ENCODE measurements at regions not wholly inside any gene's neighbourhood (a gene's known extent, or its start where the extent isn't known, plus 50 kb on each side); places are given as distances from the start of the nearest gene placed in this dataset.
"Not testable (repeated sequence)": the region's sequence is repeated elsewhere in the genome, so short reads cannot be mapped to it uniquely, and the experiment has no call there.

DNA sequence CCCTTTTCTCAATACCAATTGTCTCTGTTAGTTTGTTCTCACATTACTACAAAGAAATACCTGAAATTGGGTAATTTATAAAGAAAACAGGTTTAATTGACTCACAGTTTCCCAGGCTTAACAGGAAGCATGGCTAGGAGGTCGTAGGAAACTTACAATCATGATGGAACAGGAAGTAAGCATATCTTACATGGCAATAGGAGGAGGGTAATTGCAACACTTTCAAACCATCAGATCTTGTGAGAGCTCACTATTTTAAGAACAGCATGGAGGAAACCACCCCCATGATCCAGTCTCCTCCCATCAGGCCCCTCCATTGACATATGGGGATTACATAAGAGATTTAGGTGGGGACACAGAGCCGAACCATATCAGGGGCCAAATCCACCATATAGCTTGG lies 1210.1 kb upstream of the SPRY2 start:
- intact Hi-C loops (cut with DNase I; ENCODE audit: low total_unique reads) = no loop called here
- TF ChIP-seq, protein P1, sequence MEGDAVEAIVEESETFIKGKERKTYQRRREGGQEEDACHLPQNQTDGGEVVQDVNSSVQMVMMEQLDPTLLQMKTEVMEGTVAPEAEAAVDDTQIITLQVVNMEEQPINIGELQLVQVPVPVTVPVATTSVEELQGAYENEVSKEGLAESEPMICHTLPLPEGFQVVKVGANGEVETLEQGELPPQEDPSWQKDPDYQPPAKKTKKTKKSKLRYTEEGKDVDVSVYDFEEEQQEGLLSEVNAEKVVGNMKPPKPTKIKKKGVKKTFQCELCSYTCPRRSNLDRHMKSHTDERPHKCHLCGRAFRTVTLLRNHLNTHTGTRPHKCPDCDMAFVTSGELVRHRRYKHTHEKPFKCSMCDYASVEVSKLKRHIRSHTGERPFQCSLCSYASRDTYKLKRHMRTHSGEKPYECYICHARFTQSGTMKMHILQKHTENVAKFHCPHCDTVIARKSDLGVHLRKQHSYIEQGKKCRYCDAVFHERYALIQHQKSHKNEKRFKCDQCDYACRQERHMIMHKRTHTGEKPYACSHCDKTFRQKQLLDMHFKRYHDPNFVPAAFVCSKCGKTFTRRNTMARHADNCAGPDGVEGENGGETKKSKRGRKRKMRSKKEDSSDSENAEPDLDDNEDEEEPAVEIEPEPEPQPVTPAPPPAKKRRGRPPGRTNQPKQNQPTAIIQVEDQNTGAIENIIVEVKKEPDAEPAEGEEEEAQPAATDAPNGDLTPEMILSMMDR (IDR thresholded peaks at IDR 0.05) = no peak
- no peak for TF ChIP-seq POLR2A (IDR thresholded peaks at IDR 0.05)
- DNase-seq = no peak
- Histone ChIP-seq H3K27me3 (no peaks in the 10 kb centered on the region), H3K9me3 (no peaks in the 10 kb centered on the region), H3K4me1 (no peaks in the 10 kb centered on the region), H3K27ac (no peak overlapping the region), H3K4me3 (no peak overlapping the region), H3K36me3 (no peaks in the 10 kb centered on the region)

DNA sequence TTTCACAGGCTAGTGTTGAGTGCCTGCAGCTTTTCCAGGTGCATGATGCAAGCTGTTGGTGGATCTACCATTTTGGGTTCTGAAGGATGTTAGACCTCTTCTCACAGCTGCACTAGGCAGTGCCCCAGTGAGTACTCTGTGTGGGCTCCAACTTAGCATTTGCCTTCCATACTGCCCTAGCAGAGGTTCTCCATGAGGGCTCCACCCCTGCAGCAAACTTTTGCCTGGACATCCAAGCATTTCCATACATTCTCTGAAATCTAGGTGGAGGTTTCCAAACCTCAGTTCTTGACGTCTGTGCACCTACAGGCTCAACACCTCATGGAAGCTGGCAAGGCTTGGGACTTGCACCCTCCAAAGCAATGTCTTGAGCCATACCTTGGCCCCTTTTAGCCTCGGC lies 1205.4 kb upstream of the SPRY2 start:
- H3K27ac ChIP-seq; H3K36me3 ChIP-seq; DNase-seq; H3K4me1 ChIP-seq; intact Hi-C loops (cut with DNase I; ENCODE audit: low total_unique reads); H3K27me3 ChIP-seq; H3K4me3 ChIP-seq; H3K9me3 ChIP-seq: not testable (repeated sequence)

DNA sequence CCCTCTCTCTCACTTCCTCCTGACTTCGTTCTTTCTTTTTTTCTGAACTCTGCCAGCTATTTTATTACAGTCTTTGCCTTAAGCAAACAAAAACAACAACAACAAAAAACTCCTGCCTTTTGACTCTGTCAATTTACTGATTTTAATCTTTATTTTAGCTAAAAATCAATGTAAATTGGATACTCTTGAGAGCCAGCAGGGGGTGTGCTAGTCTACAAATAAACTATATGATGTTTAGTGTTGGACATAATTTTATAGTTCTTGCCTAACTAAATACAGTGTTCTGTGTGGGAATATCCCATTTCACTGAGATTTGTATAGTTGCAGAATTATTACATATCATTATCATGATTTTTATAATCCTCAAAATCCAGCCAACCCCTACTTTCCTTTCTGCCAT lies 1199.9 kb upstream of the SPRY2 start:
- Histone ChIP-seq H3K36me3 (no peaks in the 10 kb centered on the region), H3K4me1 (no peaks in the 10 kb centered on the region), H3K27me3 (no peaks in the 10 kb centered on the region), H3K9me3 (no peaks in the 10 kb centered on the region), H3K27ac (no peak overlapping the region), H3K4me3 (no peak overlapping the region)
- no peak for TF ChIP-seq POLR2A (IDR thresholded peaks at IDR 0.05)
- TF ChIP-seq, protein P1 (IDR thresholded peaks at IDR 0.05) = no peak
- intact Hi-C loops (cut with DNase I; ENCODE audit: low total_unique reads) = no loop called here
- no peak for DNase-seq

DNA sequence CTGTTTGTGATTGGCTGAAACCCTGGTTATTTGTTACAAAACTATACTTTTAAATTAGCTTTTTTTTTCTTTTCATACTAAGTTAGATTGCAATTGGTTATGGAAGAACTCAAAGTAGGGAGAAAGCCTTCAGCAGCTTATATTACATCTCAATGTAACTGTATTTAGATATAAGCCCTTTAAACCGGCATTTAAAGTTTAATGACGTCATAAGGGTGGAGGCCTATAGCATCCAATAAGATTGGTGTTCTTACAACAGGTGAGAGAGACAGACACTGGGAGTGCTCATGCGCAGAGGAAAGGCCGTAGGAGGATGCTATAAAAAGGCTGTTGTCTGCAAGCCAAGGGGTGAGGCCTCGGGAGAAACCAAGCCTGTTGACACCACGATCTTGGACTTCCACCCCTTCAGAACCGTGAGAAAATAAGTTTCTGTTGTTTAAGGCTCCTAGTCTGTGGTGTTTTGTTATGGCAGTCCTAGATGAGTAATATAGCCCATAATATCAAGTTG lies 1198.8 kb upstream of the SPRY2 start:
- Histone ChIP-seq H3K27me3 (no peaks in the 10 kb centered on the region), H3K27ac (no peak overlapping the region), H3K4me1 (no peaks in the 10 kb centered on the region), H3K9me3 (no peaks in the 10 kb centered on the region), H3K4me3 (no peak overlapping the region), H3K36me3 (no peaks in the 10 kb centered on the region)
- TF ChIP-seq POLR2A (IDR thresholded peaks at IDR 0.05) = no peak
- TF ChIP-seq, protein P1 (IDR thresholded peaks at IDR 0.05) = no peak
- no peak for DNase-seq
- intact Hi-C loops (cut with DNase I; ENCODE audit: low total_unique reads) = no loop called here

DNA sequence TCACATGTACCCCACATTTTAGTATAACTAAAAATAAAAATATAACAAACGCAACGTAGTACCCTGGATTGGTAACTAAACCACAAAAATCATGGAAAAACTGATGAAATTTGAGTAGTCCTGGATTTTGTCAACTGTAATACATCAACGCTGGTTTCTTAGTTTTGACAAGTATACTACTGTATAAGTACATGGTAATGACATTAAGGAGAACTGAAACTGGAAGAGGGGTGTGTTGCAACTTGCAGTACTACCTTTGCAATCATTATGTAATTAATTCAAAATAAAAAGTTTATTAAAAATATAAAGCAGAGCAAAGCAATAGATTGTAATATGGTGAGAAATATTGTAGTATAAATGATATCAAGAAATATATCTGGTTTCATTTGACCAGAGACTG lies 1158.0 kb upstream of the SPRY2 start:
- no peaks in the 10 kb centered on the region for H3K27me3 ChIP-seq
- intact Hi-C loops (cut with DNase I; ENCODE audit: low total_unique reads) = no loop called here
- no peaks in the 10 kb centered on the region for H3K4me1 ChIP-seq
- H3K9me3 ChIP-seq = no peaks in the 10 kb centered on the region
- TF ChIP-seq POLR2A (IDR thresholded peaks at IDR 0.05) = no peak
- TF ChIP-seq, protein P1 (IDR thresholded peaks at IDR 0.05) = no peak
- no peak overlapping the region for H3K27ac ChIP-seq
- no peak overlapping the region for H3K4me3 ChIP-seq
- no peaks in the 10 kb centered on the region for H3K36me3 ChIP-seq
- DNase-seq = no peak

DNA sequence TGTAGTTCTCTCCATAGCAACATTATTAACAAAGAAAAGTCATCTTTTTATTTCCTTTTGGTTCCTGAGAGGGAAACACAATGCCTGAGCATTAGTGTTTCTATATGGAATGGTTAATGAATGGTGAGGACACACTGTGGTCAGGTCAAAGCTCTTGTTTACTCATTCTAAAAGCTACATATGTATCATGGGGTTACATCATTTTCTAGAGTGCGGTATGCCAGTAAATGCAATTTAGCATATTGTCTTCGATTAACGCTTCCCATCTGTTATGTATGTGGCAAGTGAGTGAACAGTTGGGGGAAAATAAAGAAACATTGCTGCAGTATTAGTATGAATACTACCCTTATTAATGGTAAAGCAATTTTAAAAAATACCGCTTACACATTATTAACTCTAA lies 1152.2 kb upstream of the SPRY2 start:
- Histone ChIP-seq H3K27me3 (no peaks in the 10 kb centered on the region), H3K9me3 (no peaks in the 10 kb centered on the region), H3K27ac (no peak overlapping the region), H3K4me3 (no peak overlapping the region), H3K4me1 (no peaks in the 10 kb centered on the region), H3K36me3 (no peaks in the 10 kb centered on the region)
- intact Hi-C loops (cut with DNase I; ENCODE audit: low total_unique reads) = no loop called here
- DNase-seq = no peak
- no peak for TF ChIP-seq POLR2A (IDR thresholded peaks at IDR 0.05)
- TF ChIP-seq, protein P1 (IDR thresholded peaks at IDR 0.05) = no peak
